GM23338 (cell line): ENCODE measurements at regions not wholly inside any gene's neighbourhood (a gene's known extent, or its start where the extent isn't known, plus 50 kb on each side); places are given as distances from the start of the nearest gene placed in this dataset.

Experiments
- ATAC-seq: fragments of 200-7000 bp; cut with Tn5 transposase; 3 replicates; pipeline ENCODE4 v1.9.1; 2020
- DNase-seq: peaks from one replicate; pipeline ENCODE4 v3.0.0-alpha.2; 2015; ENCODE audit warnings: low spot score
- H2AFZ ChIP-seq: fragments of 200-600 bp; sonication (generic); 2 replicates; pipeline ENCODE4 v1.8.0; 2016; ENCODE audit warnings: antibody characterized with exemption, mild to moderate bottlenecking, moderate library complexity
- H3F3A ChIP-seq: fragments of 200-600 bp; sonication (generic); replicated peaks from 2 replicates; pipeline ENCODE4 v1.8.0; 2017; ENCODE audit warnings: antibody characterized with exemption, mixed run types, low read depth
- H3K27ac ChIP-seq: fragments of 200-600 bp; sonication (generic); 2 replicates; pipeline ENCODE4 v1.6.1; 2016; ENCODE audit warnings: low read depth
- H3K27me3 ChIP-seq: fragments of 200-600 bp; sonication (generic); 2 replicates; pipeline ENCODE4 v1.8.0; 2016; ENCODE audit warnings: mild to moderate bottlenecking, mixed run types, moderate library complexity; ENCODE audit not compliant: insufficient read depth
- H3K36me3 ChIP-seq: fragments of 200-600 bp; sonication (generic); 2 replicates; pipeline ENCODE4 v1.8.0; 2016; ENCODE audit warnings: mild to moderate bottlenecking; ENCODE audit not compliant: insufficient read depth
- H3K4me1 ChIP-seq: fragments of 200-600 bp; sonication (generic); 2 replicates; pipeline ENCODE4 v1.8.0; 2016; ENCODE audit warnings: mild to moderate bottlenecking, moderate library complexity; ENCODE audit not compliant: insufficient read depth
- H3K4me2 ChIP-seq: fragments of 200-600 bp; sonication (generic); 2 replicates; pipeline ENCODE4 v1.7.1; 2017; ENCODE audit warnings: mixed run types
- H3K4me3 ChIP-seq: fragments of 200-600 bp; sonication (generic); 2 replicates; pipeline ENCODE4 v1.6.1; 2016; ENCODE audit warnings: mixed run types
- H3K79me2 ChIP-seq: fragments of 200-600 bp; sonication (generic); replicated peaks from 2 replicates; pipeline ENCODE4 v1.8.0; 2017; ENCODE audit warnings: mild to moderate bottlenecking; ENCODE audit not compliant: insufficient read depth
- H3K9me2 ChIP-seq: fragments of 200-600 bp; sonication (generic); 2 replicates; pipeline ENCODE4 v1.8.0; 2017; ENCODE audit not compliant: insufficient read depth
- H4K20me1 ChIP-seq: fragments of 200-600 bp; sonication (generic); replicated peaks from 2 replicates; pipeline ENCODE4 v1.8.0; 2017; ENCODE audit warnings: mild to moderate bottlenecking; ENCODE audit not compliant: insufficient read depth
- H3K27ac Mint-ChIP-seq: 2 replicates; pipeline ENCODE4 v1.8.0; 2020; ENCODE audit warnings: inconsistent platforms, mild to moderate bottlenecking, moderate library complexity, mixed read lengths
- H3K27me3 Mint-ChIP-seq: 3 replicates; pipeline ENCODE4 v1.8.0; 2022; ENCODE audit warnings: low read depth, mild to moderate bottlenecking, moderate library complexity, mixed read lengths, inconsistent platforms; ENCODE audit not compliant: insufficient read depth, poor library complexity
- H3K36me3 Mint-ChIP-seq: 3 replicates; pipeline ENCODE4 v1.8.0; 2021; ENCODE audit warnings: low read depth, mild to moderate bottlenecking, inconsistent platforms, moderate library complexity, mixed read lengths
- H3K4me1 Mint-ChIP-seq: 3 replicates; pipeline ENCODE4 v1.8.0; 2020; ENCODE audit warnings: mild to moderate bottlenecking, inconsistent platforms, mixed read lengths
- H3K4me3 Mint-ChIP-seq: 3 replicates; pipeline ENCODE4 v1.8.0; 2021; ENCODE audit warnings: moderate library complexity, mild to moderate bottlenecking, inconsistent platforms, mixed read lengths
- H3K9me3 Mint-ChIP-seq: 3 replicates; pipeline ENCODE4 v1.8.0; 2020; ENCODE audit warnings: moderate library complexity, mild to moderate bottlenecking, inconsistent platforms, mixed read lengths
- CREB1 ChIP-seq: fragments of 250-450 bp; sonication (Bioruptor Pico); IDR thresholded peaks from 2 replicates; pipeline ENCODE4 v1.5.0; 2020; ENCODE audit warnings: low read depth, mild to moderate bottlenecking, moderate library complexity
- CTCF ChIP-seq, 2 experiments: fragments of 200-600 bp in 1 of 2; sonication (generic) in 1 of 2; conservative IDR thresholded peaks; 2 replicates each; pipeline versions ENCODE4 v1.5.1 to v1.6.1; 2016 to 2017; ENCODE audit warnings: antibody characterized with exemption in 2 of 2, low read depth in 2 of 2, mild to moderate bottlenecking in 2 of 2, moderate library complexity in 1 of 2
- EZH2 ChIP-seq: fragments of 200-600 bp; sonication (generic); IDR thresholded peaks from one replicate; pipeline ENCODE4 v1.8.0; 2017; ENCODE audit warnings: antibody characterized with exemption, mild to moderate bottlenecking, low read depth; ENCODE audit not compliant: unreplicated experiment
- EZH2phosphoT487 ChIP-seq: fragments of 200-600 bp; sonication (generic); IDR thresholded peaks from one replicate; pipeline ENCODE4 v1.8.1; 2018; ENCODE audit warnings: antibody characterized with exemption; ENCODE audit not compliant: unreplicated experiment
- JUNB ChIP-seq: IDR thresholded peaks from one replicate; pipeline ENCODE4 v1.6.1; 2016; ENCODE audit warnings: antibody characterized with exemption; ENCODE audit not compliant: unreplicated experiment
- NANOG ChIP-seq: IDR thresholded peaks from 2 replicates; pipeline ENCODE4 v1.6.1; 2016; ENCODE audit warnings: antibody characterized with exemption, borderline replicate concordance
- STAT1 ChIP-seq: IDR thresholded peaks from one replicate; pipeline ENCODE4 v1.6.1; 2016; ENCODE audit warnings: antibody characterized with exemption; ENCODE audit not compliant: unreplicated experiment
- ZNF114 ChIP-seq: fragments of 250-450 bp; sonication (Bioruptor Pico); IDR thresholded peaks from 2 replicates; pipeline ENCODE4 v1.5.0; 2020; ENCODE audit warnings: mild to moderate bottlenecking, moderate library complexity
- ZNF331 ChIP-seq: fragments of 250-450 bp; sonication (Bioruptor Pico); IDR thresholded peaks from 2 replicates; pipeline ENCODE4 v1.5.0; 2020; ENCODE audit warnings: low read depth, mild to moderate bottlenecking, moderate library complexity
- TF ChIP-seq, protein P1 (sequence below): fragments of 250-450 bp; sonication (Bioruptor Pico); IDR thresholded peaks from 2 replicates; pipeline ENCODE4 v1.5.0; 2020; ENCODE audit warnings: mild to moderate bottlenecking, moderate library complexity
- TF ChIP-seq, protein P2 (sequence below): IDR thresholded peaks from one replicate; pipeline ENCODE4 v1.6.1; 2018; ENCODE audit warnings: antibody characterized with exemption; ENCODE audit not compliant: unreplicated experiment
- TF ChIP-seq, protein P3 (sequence below): IDR thresholded peaks from 2 replicates; pipeline ENCODE4 v1.6.1; 2016; ENCODE audit warnings: antibody characterized with exemption

DNA sequence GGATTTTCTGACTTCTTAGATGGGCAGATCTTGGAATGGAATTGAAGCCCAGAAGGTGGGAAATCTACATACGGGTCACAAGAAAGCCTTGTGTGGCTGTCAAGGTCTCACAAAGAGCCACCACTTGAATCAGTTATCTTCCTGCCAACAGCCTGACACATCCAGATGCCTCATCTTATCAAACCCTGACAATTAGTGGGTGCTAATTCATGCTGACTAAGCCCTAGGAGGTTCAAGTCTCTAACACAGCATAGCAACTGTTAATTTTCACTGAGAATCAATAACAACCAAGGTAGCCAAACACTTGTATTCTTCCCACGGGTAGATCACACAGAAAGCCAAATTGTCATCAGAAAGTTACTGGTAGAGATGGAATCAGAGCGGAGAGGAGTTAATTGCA is 222.2 kb downstream of the TMEM167A start:
- no peak overlapping the region for H3K4me3 Mint-ChIP-seq
- Histone ChIP-seq H3F3A (no peaks in the 10 kb centered on the region), H3K9me2 (no peaks in the 10 kb centered on the region), H3K79me2 (no peaks in the 10 kb centered on the region), H3K4me1 (peaks cover 13% of the 10 kb centered on the region), H3K27me3 (no peaks in the 10 kb centered on the region), H3K4me3 (no peak overlapping the region), H3K36me3 (no peaks in the 10 kb centered on the region), H3K4me2 (no peak overlapping the region), H2AFZ (no peak overlapping the region), H4K20me1 (no peaks in the 10 kb centered on the region), H3K27ac (no peak overlapping the region)
- H3K4me1 Mint-ChIP-seq = peaks cover 12% of the 10 kb centered on the region; the same call in 2 of the 3 replicates
- TF ChIP-seq STAT1 (no peak), ZNF331 (CRISPR knock-in tag) (no peak), ZNF114 (no peak), JUNB (no peak), CREB1 (CRISPR knock-in tag) (no peak), EZH2phosphoT487 (no peak), NANOG (no peak), CTCF (conservative IDR thresholded peaks at IDR 0.05; ENCODE audit: low read depth in 2 of 2) (no peak), EZH2 (no peak)
- TF ChIP-seq, protein P1, sequence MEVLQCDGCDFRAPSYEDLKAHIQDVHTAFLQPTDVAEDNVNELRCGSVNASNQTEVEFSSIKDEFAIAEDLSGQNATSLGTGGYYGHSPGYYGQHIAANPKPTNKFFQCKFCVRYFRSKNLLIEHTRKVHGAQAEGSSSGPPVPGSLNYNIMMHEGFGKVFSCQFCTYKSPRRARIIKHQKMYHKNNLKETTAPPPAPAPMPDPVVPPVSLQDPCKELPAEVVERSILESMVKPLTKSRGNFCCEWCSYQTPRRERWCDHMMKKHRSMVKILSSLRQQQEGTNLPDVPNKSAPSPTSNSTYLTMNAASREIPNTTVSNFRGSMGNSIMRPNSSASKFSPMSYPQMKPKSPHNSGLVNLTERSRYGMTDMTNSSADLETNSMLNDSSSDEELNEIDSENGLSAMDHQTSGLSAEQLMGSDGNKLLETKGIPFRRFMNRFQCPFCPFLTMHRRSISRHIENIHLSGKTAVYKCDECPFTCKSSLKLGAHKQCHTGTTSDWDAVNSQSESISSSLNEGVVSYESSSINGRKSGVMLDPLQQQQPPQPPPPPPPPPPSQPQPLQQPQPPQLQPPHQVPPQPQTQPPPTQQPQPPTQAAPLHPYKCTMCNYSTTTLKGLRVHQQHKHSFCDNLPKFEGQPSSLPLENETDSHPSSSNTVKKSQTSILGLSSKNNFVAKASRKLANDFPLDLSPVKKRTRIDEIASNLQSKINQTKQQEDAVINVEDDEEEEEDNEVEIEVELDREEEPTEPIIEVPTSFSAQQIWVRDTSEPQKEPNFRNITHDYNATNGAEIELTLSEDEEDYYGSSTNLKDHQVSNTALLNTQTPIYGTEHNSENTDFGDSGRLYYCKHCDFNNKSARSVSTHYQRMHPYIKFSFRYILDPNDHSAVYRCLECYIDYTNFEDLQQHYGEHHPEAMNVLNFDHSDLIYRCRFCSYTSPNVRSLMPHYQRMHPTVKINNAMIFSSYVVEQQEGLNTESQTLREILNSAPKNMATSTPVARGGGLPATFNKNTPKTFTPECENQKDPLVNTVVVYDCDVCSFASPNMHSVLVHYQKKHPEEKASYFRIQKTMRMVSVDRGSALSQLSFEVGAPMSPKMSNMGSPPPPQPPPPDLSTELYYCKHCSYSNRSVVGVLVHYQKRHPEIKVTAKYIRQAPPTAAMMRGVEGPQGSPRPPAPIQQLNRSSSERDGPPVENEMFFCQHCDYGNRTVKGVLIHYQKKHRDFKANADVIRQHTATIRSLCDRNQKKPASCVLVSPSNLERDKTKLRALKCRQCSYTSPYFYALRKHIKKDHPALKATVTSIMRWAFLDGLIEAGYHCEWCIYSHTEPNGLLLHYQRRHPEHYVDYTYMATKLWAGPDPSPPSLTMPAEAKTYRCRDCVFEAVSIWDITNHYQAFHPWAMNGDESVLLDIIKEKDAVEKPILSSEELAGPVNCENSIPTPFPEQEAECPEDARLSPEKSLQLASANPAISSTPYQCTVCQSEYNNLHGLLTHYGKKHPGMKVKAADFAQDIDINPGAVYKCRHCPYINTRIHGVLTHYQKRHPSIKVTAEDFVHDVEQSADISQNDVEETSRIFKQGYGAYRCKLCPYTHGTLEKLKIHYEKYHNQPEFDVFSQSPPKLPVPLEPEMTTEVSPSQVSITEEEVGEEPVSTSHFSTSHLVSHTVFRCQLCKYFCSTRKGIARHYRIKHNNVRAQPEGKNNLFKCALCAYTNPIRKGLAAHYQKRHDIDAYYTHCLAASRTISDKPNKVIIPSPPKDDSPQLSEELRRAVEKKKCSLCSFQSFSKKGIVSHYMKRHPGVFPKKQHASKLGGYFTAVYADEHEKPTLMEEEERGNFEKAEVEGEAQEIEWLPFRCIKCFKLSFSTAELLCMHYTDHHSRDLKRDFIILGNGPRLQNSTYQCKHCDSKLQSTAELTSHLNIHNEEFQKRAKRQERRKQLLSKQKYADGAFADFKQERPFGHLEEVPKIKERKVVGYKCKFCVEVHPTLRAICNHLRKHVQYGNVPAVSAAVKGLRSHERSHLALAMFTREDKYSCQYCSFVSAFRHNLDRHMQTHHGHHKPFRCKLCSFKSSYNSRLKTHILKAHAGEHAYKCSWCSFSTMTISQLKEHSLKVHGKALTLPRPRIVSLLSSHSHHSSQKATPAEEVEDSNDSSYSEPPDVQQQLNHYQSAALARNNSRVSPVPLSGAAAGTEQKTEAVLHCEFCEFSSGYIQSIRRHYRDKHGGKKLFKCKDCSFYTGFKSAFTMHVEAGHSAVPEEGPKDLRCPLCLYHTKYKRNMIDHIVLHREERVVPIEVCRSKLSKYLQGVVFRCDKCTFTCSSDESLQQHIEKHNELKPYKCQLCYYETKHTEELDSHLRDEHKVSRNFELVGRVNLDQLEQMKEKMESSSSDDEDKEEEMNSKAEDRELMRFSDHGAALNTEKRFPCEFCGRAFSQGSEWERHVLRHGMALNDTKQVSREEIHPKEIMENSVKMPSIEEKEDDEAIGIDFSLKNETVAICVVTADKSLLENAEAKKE = no peak
- TF ChIP-seq, protein P2, sequence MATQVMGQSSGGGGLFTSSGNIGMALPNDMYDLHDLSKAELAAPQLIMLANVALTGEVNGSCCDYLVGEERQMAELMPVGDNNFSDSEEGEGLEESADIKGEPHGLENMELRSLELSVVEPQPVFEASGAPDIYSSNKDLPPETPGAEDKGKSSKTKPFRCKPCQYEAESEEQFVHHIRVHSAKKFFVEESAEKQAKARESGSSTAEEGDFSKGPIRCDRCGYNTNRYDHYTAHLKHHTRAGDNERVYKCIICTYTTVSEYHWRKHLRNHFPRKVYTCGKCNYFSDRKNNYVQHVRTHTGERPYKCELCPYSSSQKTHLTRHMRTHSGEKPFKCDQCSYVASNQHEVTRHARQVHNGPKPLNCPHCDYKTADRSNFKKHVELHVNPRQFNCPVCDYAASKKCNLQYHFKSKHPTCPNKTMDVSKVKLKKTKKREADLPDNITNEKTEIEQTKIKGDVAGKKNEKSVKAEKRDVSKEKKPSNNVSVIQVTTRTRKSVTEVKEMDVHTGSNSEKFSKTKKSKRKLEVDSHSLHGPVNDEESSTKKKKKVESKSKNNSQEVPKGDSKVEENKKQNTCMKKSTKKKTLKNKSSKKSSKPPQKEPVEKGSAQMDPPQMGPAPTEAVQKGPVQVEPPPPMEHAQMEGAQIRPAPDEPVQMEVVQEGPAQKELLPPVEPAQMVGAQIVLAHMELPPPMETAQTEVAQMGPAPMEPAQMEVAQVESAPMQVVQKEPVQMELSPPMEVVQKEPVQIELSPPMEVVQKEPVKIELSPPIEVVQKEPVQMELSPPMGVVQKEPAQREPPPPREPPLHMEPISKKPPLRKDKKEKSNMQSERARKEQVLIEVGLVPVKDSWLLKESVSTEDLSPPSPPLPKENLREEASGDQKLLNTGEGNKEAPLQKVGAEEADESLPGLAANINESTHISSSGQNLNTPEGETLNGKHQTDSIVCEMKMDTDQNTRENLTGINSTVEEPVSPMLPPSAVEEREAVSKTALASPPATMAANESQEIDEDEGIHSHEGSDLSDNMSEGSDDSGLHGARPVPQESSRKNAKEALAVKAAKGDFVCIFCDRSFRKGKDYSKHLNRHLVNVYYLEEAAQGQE = no peak
- TF ChIP-seq, protein P3, sequence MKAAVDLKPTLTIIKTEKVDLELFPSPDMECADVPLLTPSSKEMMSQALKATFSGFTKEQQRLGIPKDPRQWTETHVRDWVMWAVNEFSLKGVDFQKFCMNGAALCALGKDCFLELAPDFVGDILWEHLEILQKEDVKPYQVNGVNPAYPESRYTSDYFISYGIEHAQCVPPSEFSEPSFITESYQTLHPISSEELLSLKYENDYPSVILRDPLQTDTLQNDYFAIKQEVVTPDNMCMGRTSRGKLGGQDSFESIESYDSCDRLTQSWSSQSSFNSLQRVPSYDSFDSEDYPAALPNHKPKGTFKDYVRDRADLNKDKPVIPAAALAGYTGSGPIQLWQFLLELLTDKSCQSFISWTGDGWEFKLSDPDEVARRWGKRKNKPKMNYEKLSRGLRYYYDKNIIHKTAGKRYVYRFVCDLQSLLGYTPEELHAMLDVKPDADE = no peak
- no peaks in the 10 kb centered on the region for H3K9me3 Mint-ChIP-seq
- no peaks in the 10 kb centered on the region for H3K36me3 Mint-ChIP-seq
- DNase-seq = no peak
- no peak for ATAC-seq
- peaks cover 1% of the 10 kb centered on the region for H3K27me3 Mint-ChIP-seq
- no peak overlapping the region for H3K27ac Mint-ChIP-seq
